Suppressor macrophage (primary cell): ENCODE measurements at regions not wholly inside any gene's neighbourhood (a gene's known extent, or its start where the extent isn't known, plus 50 kb on each side); places are given as distances from the start of the nearest gene placed in this dataset.
"Not testable (repeated sequence)": the region's sequence is repeated elsewhere in the genome, so short reads cannot be mapped to it uniquely, and the experiment has no call there.

Experiments used
- DNase-seq, 4 experiments: peaks; one replicate each; pipeline ENCODE4 v3.0.0-alpha.2; 2020 to 2022

DNA sequence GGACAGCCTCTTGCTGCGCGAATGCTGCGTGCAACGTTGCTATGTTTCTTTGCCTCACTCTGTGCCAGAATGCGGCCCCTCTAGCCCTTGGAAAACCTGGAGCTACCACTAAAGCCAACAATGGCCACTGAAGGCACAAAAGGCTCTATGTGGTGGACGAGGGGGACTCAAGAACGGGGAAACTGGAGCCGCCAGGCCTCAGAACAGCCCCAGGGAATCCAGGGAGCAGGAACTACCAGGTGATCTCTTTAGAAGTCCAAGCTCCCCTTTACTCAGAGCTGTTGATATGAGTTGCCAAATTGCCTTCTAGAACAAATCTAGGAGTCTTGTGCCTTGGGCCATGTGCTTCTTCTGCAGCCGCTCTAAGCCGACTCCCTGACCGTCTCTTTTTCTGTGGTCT is 113.8 kb upstream of the ERRFI1 start:
- DNase-seq = no peak

DNA sequence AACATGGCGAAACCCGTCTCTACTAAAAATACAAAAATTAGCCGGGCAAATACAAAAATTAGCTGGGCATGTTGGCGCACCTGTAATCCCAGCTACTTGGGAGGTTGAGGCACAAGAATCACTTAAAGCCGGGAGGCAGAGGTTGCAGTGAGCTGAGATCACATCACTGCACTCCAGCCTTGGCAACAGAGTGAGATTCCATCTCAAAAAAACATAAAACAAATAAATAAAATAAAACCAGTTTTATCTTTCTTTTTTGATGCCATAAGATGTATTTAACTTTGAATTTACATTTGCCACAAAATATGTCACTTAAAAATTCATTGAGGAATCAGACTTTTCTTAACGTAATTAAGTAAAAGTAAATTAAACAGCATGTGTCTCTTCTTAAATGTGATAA is 113.3 kb upstream of the ERRFI1 start:
- no peak for DNase-seq

DNA sequence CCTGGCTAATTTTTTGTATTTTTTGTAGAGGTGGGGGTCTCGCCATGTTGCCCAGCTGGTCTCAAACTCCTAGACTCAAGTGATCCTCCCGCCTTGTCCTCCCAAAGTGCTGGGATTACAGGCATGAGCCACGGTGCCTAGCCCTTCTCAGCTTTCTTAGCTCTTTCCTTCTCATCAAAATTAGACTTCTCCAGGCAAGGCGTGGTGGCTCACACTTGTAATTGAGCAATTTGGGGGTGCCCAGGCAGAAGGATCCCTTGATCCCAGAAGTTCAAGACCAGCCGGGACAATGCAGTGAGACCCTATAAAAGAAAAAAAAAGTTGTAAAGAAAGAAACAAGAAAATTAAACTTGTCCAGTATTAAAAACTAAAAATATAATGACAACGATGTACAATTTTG is 112.6 kb upstream of the ERRFI1 start:
- no peak for DNase-seq

DNA sequence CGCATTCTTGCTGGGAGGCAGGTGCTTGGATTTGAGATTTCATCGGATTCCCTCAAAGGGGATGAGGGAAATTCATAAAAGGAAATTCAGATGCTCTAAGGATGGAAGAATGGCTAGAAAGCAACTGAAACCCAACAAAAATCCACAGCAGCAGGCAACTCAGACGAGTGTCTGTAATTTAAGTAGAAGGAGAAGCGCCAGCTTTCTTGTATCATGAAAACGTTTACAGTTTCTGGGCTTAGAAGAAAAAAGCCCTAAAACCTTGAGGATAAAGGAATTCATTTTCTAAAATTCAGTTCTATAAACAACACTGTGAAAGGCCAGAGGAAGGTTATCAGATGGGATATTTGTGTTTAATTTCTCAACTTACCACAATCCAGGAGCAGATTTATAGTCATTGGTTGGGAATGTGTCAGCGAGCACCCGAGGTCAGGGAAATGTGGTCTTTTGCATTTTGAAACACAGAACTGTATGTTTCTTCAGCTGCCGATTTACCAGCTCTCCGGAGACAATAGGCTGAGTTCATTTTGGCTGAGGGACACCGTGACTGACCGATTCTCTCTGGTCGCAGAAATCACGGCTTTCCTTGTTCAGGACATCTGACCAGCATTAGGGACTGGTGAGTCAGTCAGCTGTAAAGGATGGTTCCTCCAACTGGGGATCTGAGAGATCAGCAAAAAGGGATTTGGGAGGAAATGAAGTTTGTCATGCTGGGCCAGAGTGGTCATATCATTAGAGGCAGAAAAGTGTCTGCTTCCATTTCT is 111.6 kb upstream of the ERRFI1 start:
- DNase-seq = peak; percentile 68 to 81 (median 78)

DNA sequence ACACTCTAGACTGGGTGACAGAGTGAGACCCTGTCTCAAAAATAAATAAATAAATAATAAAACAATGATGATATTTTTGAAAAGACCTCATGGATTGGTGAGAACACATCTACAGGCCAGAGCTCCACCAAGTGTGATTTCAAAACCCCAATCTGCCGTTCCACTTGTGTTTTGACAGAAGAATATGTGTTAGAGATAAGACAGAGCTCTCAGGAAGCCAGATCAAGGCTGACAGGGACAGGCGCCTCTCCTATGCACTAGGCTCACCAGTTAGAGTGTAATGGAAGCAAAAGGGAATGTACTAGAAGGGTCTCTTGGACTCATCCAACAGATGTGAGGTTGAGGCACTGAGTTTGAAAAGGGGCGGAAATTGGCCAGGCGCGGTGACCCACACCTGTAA is 110.7 kb upstream of the ERRFI1 start:
- DNase-seq = no peak

DNA sequence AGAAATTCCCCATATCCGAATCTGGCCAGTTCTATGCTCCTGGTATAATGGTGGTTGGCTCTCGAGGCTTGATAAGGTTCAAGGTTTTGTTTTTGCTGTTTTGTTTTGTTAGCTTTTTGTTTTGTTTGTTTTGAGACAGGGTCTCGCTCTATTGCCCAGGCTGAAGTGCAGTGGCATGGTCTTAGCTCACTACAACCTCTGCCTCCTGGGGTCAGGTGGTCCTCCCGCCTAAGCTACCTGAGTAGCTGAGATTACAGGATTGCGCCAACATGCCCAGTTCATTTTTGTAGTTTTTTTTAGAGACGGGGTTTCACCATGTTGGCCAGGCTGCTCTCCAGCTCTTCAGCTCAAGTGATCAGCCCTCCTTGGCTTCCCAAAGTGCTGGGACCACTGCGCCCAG is 109.1 kb upstream of the ERRFI1 start:
- no peak for DNase-seq

DNA sequence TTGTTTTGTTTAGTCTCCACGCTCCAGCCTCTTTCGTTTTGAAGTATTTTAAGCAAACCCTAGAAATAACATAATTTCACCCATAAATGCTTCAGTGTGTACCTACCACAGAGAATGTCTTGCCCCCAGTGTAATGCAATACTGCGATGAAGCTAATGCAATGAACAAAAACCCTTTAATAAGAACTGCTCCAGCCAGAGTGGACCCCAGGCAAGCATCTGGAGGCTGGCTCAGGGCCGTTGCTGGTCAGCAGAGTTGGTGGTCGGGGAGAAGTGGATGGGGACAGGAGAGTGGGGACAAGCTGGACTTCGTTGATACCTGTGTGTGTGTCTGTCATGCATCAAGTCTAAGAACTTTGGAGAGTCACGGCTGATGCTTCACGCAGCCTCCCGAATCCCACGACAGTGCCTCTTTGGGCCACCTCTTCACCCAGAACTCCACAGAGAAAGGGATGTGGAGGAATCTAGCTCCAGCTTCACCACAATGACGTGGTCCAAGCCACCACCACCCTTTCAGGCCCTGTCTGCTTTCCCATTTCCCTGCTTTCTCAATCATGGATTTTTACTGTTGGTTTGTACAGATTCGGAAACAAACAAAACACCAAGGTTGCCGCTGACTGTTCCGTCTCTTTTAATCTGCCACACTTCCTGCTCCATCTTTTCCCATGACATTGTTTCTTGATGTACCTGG is 108.6 kb upstream of the ERRFI1 start:
- DNase-seq = no peak

DNA sequence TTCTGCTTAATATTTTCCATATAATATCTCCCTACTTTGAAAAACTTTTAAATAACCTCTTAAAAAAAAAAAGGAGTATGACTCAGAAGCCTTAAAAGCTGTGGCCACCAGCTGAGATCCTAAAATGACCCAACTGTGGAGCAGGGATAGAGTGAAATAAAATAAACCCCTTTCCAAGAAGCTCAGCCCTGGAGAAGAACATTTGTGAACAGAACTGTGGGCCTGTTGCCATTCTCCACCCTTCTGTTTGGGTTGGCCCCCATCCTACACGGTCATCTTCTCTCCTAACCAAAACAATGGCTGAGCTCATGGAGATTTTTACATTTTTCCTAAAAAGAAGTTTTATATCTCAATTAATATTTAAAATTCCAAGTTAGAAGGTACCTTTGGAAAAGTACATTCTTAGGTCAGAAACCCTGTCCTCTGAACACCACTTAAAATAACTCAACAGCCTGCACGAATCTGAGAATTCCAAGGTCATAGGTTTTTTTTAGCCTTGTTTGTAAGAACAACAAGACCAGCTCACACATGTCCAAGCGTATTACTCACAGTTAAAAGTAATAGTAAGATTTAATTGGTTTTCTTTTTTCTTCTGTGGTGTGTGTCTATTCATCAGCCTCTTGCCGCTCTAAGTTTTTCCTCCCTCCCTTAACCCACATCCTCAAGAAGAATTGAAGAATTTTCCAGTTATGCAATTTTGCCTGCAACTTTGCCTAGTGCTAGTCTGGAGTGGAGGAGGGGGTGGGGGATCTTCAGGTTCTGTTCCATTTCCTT is 107.7 kb upstream of the ERRFI1 start:
- DNase-seq = peak in 2 of 4 experiments; percentile 33 to 34

DNA sequence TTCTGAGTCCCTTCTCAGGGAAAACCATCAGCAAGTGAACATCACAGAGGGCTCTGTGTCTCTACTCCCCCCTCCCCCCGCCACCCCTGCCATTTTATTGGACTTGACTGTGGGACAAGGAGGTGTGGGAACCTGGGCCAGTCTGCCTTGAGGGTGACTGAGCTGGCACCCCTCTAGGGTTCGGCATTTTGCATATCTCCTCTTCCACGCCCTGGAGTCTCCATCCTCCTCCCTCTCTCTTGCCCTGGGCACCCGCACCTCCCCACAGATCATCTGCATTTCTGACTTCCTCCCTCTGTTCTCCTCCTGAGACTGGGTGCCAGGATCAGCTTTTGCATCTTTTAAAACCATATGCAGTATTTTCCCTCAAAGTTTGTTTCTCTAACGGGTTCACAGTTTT is 107.1 kb upstream of the ERRFI1 start:
- DNase-seq = no peak

DNA sequence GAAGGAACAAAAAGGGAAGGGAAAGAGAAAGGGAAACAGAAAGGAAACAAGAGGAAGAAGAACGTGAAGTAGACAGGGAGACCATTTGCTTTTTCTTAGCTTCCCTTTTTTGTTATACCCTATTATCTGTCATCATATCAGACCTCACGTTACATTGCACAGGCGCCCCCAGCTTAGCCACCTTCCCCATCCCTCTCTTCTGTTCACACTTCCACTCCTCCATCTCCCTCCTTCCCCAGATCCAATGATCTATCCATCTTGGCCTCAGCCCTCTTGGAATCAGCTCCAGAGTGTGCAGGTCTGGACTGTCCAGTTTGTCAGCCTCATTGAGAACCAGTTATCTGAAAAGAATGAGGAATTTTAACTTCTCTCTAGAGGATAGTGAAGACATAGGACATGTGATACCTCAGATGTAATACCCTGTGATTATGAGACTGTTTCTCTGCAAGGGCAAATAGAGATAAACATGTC is 101.1 kb upstream of the ERRFI1 start:
- DNase-seq = peak; percentile 56 to 78 (median 70)

DNA sequence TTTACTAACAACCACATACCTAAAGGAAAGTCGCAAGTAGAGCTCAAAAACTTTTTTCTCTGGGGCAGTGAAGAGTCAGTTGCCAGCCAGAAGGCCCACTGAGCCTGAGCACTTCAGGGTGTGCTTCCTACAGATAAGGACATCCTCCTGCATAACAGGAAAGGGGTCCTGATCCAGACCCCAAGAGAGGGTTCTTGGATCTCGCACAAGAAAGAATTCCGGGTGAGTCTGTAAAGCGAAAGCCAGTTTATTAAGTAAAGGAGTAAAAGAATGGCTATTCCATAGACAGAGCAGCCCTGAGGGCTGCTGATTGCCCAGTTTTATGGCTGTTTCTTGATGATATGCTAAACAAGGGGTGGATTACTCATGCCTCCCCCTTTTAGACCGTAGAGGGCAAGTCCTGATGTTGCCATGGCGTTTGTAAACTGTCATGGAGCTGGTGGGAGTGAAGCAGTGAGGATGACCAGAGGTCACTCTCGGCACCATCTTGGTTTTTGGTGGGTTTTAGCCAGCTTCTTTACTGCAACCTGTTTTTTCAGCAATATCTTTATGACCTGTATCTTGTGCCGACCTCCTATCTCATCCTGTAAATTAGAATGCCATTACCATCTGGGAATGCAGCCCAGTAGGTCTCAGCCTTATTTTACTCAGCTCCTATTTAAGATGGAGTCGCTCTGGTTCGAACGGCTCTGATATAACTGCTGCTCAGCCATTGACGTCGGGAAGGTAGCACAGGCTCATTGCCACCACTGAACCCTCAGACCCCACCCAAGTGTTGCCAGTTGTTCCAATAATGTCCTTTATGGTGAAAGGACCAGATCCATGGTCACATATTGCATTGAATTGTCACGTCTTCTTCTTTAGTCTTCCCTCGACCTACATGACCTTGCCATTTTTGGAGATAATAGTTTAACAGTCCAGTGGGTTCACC is 96.6 kb upstream of the ERRFI1 start:
- DNase-seq = peak in 1 of 4 experiments; percentile 25

DNA sequence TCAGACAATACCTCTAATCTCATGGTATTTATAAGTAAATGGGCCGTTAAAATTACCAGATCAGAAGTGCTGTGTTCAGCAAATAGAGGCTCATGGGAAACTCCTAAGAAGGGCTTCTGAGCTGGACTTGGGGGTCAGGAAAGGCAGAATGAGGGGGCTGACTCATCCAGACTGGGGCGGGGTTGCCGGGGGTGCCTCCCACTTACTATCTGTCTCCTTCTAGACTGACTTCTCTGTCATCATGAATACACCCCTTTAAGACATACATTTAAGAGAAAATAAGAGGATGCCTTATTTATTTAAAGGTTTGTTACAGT is 96.0 kb upstream of the ERRFI1 start:
- peak in 1 of 4 experiments; percentile 19 for DNase-seq

DNA sequence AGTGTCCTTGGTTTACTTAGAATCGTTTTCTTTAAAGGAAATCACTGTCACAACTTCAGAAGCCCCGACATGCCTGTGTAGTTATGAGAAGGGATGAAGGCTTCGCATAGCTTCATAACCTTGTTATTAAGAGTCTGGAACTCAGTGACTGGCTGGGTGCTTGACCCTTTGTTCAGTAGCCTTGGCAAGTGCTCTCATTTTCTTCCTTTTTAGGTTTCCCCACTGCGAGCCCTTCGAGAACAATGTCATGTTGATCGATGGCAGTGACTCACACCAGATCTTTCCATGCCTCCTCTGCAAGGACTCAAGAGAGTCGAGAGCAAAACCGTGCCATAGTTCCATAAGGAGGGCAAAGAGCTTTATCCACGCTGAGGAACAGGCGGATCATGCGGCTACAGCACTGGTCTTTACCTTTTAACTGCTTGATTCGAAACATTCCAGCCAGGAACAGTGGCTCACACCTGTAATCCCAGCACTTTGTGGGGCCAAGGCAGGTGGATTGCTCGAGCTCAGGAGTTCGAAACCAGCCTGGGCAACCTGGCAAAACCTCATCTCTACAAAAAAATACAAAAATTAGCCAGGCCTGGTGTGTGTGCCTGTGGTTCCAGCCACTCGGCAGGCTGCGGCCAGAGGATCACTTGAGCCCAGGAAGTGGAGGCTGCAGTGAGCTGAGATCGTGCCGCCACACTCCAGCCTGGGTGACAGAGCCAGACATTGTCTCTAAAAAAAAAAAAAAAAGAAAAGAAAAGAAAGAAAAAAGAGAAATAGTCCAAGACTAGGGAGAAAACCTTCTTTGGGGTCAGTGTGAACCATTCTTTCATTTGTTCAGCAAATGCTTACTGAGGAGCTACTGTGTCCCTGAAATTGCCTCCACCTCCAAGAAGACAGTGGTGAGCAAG is 95.4 kb upstream of the ERRFI1 start:
- peak; percentile 29 to 44 (median 38) for DNase-seq

DNA sequence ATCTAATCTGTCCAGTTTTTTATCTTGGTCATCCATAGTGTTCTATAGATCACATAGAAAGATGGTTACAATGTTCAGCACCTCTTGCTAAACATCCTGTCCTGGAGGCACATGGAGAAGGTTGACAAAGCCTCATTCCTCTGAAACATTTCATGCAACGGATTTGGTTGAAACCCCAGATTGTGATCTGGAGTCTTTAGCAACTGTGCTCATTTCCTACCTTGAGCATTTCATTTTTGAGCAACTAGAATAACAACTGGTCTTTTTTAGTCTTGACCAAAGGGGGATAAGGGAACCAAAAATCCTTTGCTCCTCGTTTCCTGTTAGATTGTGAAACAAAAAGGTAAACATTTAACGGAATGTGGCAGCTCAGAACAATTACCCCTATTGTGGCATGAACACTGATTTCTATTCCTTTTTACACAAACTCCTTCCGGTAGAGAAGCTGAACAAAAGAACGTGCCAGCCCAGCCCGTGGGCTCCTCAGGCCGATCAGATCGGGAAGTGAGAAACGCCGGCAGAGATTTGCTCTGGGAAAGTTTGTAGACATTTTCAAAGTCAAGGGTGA is 94.7 kb upstream of the ERRFI1 start:
- peak; percentile 47 to 74 (median 67) for DNase-seq

DNA sequence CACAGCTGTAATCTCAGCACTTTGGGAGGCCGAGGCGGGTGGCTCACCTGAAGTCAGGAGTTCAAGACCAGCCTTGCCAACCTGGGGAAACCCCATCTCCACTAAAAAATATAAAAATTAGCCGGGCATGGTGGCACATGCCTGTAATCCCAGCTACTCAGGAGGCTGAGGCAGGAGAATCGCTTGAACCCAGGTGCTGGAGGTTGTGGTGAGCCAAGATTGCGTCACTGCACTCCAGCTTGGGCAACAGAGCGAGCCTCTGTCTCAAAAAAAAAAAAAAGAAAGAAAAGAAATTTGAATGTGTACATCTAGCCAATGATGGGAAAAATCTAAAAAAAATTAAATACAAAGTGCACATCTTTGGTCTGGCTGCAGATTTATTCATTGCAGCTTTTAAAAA is 92.6 kb upstream of the ERRFI1 start:
- DNase-seq = not testable (repeated sequence)

DNA sequence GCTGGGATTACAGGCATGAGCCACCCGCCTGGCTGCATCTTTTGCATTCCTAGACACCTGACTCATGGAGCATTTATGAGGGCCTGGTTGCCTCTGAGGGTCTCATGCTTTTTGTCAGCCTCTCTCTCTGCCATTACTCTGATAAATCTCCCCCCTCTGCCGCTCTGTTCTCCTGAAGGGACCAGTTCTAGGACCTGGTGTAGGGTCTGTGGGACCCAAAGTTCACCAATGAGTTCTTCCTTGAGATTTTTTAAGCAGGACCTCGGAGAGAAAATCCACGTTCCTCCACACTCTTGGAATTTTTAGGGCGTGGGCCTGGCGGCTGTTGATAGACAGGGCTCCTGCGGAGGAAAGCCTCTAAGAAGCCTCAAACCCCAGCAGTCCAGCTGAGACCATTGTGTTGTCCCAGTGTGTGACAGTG is 91.9 kb upstream of the ERRFI1 start:
- no peak for DNase-seq

DNA sequence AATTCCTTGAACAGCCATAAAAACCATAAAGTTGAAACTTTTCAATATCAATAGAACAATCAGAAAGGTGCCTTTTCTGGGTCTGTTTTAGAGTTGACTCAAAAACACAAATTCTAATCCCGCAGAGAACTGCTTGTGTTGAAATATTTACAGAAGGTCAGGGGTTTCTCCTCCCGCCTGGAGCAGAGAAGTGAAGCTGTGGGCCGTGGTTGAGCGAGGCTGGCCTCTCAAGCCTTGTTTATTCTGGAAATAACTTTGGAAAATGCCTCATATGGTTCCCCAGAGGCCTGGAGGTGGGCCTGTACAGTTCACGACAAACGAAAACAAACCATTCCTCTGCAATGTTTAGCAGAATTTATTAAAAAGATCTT is 90.8 kb upstream of the ERRFI1 start:
- DNase-seq = peak in 1 of 4 experiments; percentile 46

DNA sequence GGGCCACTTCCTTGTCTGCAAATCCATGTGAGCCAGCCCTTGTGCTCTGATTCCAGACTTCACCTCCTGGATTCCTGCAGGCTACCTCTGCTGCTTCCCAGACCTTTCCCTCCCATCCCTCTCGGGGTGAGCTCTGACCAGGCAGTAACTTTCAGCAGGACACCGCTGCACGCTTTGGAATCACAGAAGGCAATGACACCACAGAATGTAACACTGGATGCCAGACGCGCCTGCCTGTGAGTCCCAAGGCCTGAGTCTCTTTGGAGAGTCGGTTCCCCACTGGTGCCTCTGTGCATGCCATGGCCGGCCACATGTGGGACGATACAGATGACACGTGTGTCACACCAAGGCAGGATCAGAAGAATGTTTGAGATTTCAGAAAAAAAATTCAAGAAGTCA is 89.7 kb upstream of the ERRFI1 start:
- DNase-seq = no peak

DNA sequence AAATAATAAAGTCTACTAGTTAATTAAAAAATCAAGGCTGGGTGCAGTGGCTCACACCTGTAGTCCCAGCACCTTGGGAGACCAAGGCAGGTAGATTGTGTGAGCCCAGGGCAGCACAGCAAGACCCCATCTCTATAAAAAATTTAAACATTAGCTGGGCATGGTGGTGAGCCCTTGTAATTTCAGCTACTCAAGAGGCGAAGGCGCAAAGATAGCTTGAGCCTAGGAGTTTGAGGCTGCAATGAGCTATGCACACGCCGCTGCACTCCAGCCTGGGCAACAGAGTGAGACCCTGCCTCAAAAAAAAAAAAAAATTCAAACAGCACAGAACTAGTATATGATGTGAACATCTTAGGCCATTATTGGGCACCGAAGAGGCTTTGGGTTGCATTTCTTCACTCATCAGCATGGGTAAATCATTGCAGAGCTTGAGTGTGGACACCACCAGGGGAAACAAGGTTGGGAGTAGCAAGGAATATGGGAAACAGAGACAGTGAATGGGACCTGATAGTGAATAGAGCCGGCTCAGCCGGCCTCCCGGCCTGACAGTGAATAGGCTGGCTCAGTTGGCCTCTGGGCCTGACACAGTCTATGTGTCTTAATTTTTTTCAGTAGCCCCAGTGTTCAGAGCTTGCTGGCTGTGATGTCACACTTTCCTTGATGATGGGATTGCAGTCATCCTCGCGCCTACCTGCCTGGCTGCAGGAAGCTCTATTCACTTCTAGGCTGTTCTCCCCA is 89.1 kb upstream of the ERRFI1 start:
- DNase-seq = no peak
